PC-9 (cell line): ENCODE measurements at regions not wholly inside any gene's neighbourhood (a gene's known extent, or its start where the extent isn't known, plus 50 kb on each side); places are given as distances from the start of the nearest gene placed in this dataset.

Experiments
- EZH2 ChIP-seq: fragments of 200-600 bp; sonication (generic); IDR thresholded peaks from 2 replicates; pipeline ENCODE4 v1.8.0; 2017; ENCODE audit warnings: antibody characterized with exemption, low read depth
- TF ChIP-seq, protein P1 (sequence below): fragments of 200-600 bp; sonication (generic); conservative IDR thresholded peaks from 2 replicates; pipeline ENCODE4 v1.6.1; 2017; ENCODE audit warnings: mixed run types, antibody characterized with exemption, mild to moderate bottlenecking, moderate library complexity

DNA sequence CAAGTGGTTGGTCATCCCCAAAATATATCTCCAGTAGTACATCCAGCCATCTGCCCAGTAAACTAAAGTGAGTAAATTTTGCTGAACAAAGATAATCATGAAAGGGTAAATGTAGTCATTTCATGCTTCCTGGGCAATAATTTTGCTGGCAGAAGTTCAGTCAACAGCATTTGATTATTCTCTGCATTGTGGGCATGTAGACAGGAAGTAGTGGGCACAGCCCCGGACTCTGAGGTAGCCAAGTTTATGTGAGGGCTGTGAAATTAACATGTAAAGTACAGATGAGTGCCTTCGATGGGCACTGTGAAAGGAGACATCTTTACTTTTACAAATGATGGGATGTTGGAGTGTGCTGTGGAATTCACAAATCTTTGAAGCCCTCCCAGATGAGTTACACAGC, 312.2 kb upstream of the MTNR1B start:
- TF ChIP-seq, protein P1, sequence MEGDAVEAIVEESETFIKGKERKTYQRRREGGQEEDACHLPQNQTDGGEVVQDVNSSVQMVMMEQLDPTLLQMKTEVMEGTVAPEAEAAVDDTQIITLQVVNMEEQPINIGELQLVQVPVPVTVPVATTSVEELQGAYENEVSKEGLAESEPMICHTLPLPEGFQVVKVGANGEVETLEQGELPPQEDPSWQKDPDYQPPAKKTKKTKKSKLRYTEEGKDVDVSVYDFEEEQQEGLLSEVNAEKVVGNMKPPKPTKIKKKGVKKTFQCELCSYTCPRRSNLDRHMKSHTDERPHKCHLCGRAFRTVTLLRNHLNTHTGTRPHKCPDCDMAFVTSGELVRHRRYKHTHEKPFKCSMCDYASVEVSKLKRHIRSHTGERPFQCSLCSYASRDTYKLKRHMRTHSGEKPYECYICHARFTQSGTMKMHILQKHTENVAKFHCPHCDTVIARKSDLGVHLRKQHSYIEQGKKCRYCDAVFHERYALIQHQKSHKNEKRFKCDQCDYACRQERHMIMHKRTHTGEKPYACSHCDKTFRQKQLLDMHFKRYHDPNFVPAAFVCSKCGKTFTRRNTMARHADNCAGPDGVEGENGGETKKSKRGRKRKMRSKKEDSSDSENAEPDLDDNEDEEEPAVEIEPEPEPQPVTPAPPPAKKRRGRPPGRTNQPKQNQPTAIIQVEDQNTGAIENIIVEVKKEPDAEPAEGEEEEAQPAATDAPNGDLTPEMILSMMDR: no peak
- TF ChIP-seq EZH2: no peak
